GM21529 (cell line): ENCODE measurements at regions not wholly inside any gene's neighbourhood (a gene's known extent, or its start where the extent isn't known, plus 50 kb on each side); places are given as distances from the start of the nearest gene placed in this dataset.
"Not testable (repeated sequence)": the region's sequence is repeated elsewhere in the genome, so short reads cannot be mapped to it uniquely, and the experiment has no call there.

Source experiments
- ATAC-seq: cut with Tn5 transposase; IDR thresholded peaks from one replicate; pipeline ENCODE4 v1.9.1; 2021; ENCODE audit not compliant: unreplicated experiment

GRCh38 chr12:43193096-43193495, 358.9 kb downstream of the ADAMTS20 start:
- not testable (repeated sequence) for ATAC-seq

- ATAC-seq, result not testable (repeated sequence)
Observed at GRCh38 chr12:43192442-43192841, 359.6 kb downstream of the ADAMTS20 start.

- ATAC-seq, result no peak
Observed at GRCh38 chr12:43180242-43180641, 371.8 kb downstream of the ADAMTS20 start.

DNA sequence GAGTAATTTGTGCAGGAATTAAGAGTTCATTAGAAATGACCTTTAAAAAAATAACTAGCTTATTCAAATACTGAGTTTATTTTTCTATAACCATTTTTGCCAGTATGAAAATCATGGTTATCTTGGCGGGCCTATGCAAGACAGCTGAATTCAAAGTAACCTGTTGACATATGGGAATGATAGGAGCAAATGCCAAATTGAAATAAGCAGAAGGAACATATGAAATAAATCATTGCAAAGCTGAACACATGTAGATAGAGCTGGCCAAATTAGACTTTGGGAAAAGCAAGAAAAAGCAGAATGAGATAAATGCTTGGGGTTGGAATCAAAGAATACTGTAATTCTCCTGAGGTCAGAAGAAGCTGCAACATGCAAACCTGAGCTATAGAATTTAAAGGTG, 372.5 kb downstream of the ADAMTS20 start:
- ATAC-seq, result no peak

GRCh38 chr12:43177276-43177675, 374.7 kb downstream of the ADAMTS20 start:
- no peak for ATAC-seq

DNA sequence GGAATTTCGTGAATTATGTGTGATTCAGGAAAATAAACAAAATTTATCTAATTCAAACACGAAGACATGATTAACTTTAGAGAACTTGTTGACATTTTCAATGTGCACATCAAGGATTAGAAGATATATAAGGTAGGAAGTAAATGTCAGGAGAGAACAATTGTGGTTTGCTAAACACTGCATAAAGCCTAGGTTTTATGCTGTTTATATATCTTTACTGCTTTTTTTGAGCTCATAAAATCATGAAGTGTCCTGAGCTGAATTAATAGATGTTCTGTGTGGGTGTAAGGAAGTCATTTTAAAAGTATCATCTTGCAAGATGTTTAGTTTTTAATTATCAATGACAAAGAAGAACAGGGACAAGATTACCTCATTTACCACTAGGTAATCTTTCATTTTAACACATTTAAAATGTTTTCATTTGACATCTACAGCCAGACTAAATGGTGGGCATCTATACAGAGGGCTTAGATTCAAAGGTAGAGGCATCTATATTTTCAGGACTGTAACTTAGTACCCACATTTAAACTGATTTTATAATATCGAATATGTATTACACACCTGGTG, 382.8 kb downstream of the ADAMTS20 start:
- no peak for ATAC-seq

DNA sequence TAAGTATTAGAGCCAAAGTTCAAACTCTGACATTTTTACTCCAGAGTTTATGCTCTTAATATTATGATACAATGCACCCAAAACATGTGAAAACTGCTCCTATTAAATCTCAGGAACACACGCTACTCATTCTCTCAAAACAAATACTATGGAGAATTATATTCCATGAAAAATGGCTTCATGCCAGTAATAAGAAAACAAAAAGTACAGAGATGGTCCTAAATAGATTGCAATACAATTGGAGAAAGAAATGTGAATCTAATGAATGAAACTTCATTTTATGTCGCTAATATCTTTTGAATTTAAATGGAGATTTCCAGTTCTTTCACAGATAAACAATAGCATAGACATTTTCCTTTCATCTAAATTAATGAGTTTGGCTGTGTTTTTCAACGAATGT, 384.3 kb downstream of the ADAMTS20 start:
- ATAC-seq, result no peak

DNA sequence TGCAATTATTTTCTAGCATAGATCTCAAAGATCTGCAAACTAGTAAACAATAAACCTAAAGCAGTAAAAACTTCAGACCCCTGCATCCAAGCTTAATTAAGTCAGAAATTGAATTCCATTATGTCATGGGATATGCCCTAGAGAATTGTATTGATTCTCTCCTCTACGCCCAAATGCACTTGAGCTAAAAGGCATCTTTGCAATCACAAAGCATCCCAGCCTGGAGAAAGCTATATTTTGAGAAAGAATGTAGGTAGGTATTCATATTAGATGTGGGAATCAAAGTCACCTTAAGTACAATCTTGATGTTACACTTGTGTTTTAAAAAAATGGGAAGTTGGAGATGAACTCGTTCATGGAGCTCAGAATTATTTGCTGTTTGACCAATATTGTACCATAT, 386.7 kb downstream of the ADAMTS20 start:
- no peak for ATAC-seq

DNA sequence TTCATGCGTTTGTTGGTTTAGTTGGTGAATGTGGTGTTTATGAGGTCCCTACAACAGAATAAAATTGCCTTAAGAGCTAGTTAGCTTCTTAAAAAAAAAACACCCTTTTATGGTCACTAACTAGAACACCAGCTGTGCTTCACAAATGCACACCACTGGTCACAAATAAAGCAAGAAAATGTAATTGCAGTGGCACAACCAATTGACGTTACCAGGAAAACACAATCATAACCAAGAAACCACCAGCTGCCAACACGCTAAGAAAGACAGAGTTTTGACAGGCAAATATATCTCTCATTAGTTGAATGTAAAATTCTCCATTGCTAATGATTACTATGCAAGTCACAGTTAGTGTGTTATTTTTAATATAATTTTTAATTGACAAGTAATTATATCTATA, 389.9 kb downstream of the ADAMTS20 start:
- no peak for ATAC-seq

GRCh38 chr12:43159506-43159905, 392.5 kb downstream of the ADAMTS20 start:
- no peak for ATAC-seq

DNA sequence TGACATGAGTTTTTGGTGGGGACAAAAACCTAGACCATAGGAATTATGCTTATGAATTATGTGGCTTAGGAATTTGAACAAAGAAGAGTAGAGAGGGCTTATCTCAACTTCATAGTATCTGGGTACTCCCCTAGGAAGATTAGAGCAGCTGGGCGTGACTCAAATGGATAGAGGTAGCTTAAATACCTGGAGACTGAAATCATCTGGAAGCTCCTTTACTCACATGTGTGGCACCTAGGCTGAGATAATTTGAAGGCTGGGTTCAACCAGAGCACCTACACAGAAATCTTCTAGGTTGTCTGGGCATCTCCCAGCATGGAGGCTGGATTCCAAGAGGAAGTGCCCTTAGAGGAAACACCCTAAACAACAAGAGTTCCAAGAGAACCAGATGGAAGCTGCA, 393.9 kb downstream of the ADAMTS20 start:
- no peak for ATAC-seq

DNA sequence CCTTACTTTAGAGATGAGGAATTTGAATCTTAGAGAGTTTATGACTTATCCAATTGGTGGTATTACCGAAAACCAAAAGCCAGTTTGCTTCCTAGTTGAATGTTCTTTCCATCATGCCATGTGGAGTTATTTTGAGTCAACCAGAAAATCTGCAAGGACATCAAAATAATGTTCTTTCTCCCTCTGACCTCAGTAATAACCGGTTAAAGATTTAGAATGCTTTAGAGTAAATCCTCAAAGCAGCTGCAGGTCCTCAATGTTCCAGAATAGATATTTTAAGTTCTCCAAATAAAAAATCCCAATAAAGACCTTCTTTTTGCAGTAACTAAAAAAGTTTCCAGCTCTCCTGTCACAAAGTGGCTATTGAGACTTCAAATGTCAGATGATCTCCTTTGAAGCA, 396.6 kb downstream of the ADAMTS20 start:
- no peak for ATAC-seq

GRCh38 chr12:43154498-43155045, 397.4 kb downstream of the ADAMTS20 start:
- no peak for ATAC-seq

GRCh38 chr12:43151441-43151981, 400.5 kb downstream of the ADAMTS20 start:
- ATAC-seq, result no peak

- ATAC-seq, result no peak
Observed at GRCh38 chr12:43148691-43149090, 403.3 kb downstream of the ADAMTS20 start.

DNA sequence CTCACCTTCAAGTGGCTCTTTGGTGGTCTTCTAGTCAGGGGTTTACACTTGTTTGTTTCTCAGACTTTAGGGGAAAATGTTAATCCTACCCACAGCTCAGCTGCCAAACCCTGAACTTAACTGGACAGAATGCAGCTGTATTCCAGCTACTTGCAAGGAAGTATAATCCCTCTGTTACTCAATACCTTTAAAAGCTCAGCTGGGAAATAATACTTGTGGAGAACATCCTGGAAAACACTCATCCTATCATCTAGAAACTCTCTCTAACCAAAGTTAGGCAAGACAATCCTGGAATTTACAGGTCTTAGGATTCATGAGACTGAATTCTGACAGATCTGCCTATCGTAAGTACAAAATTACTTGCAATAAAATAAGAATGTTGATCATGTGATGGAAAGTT, 404.1 kb downstream of the ADAMTS20 start:
- no peak for ATAC-seq

DNA sequence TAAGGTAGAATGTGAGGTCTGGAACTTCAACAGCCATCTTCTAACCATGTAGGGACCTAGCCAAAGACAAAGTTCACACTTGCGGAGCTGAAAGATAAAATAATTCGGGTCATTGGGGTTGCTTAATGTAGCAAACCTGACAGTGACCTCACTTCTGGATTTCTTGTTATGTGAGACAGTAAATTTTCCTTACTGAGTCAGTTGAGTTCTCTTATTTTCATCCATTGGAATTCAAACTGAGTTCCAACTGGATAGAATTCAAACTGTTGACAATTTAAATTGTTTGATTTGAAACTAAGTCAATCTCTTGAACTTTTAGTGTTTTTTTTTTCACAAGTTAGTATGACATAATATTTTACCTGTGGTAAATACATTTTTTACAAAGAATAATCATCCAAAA, 406.5 kb downstream of the ADAMTS20 start:
- no peak for ATAC-seq

GRCh38 chr12:43143278-43143677, 408.7 kb downstream of the ADAMTS20 start:
- no peak for ATAC-seq

DNA sequence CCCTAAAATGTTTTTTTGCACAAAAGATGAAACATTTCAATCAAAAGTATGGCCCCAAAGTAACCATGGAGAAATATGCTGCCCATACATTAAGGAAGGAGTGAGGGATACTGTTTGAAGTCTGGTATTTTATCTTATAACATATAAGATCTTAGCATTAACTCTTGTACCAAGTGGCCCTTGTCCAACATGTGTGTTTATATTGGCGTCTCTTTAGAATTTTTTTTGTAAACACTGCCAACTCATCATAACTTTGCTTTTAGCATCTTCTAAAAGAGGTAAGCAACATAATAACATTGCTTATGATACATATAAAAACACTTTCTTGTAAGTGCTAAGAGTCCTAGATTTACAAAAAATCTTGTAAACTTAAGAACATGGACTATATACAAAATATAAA, 419.7 kb downstream of the ADAMTS20 start:
- ATAC-seq, result no peak

- no peak for ATAC-seq
Observed at GRCh38 chr12:43131301-43131700, 420.7 kb downstream of the ADAMTS20 start.

GRCh38 chr12:43127886-43128549, 424.0 kb downstream of the ADAMTS20 start:
- ATAC-seq, result no peak

- no peak for ATAC-seq
Observed at GRCh38 chr12:43126652-43127375, 425.2 kb downstream of the ADAMTS20 start.
